ENCODE measurements at regions not wholly inside any gene's neighbourhood (a gene's known extent, or its start where the extent isn't known, plus 50 kb on each side); places are given as distances from the start of the nearest gene placed in this dataset.
"Not testable (repeated sequence)": the region's sequence is repeated elsewhere in the genome, so short reads cannot be mapped to it uniquely, and the experiment has no call there.

GRCh38 chr4:20003836-20004558 lies 247.7 kb upstream of the SLIT2 start:
- H4K20me1 ChIP-seq (ENCODE audit: control insufficient read depth, insufficient read depth); SMC1A ChIA-PET (ENCODE audit: uncharacterized antibody, unreplicated experiment); DNase-seq (ENCODE audit: low read depth, low spot score); POLR2A ChIA-PET; H3K27ac ChIP-seq (ENCODE audit: control insufficient read depth, insufficient read depth); H3K36me3 ChIP-seq (ENCODE audit: control insufficient read depth in 2 of 2, insufficient read depth in 2 of 2, low read length in 1 of 2); in situ Hi-C loops (cut with MboI); CTCF ChIA-PET; H3K9me3 ChIP-seq (replicated peaks; ENCODE audit: control insufficient read depth, insufficient read depth, low read length); H3K79me2 ChIP-seq (ENCODE audit: control insufficient read depth, insufficient read depth, low read length); intact Hi-C loops (cut with micrococcal nuclease; ENCODE audit: unreplicated experiment); H3K4me3 ChIP-seq; H3K4me2 ChIP-seq (ENCODE audit: control insufficient read depth, insufficient read depth); H3K4me1 ChIP-seq (ENCODE audit: control insufficient read depth, insufficient read depth, low read length); BruUV-seq (replicated peaks); H3K9ac ChIP-seq (ENCODE audit: control insufficient read depth, insufficient read depth, low read length); RAD21 ChIA-PET (ENCODE audit: unreplicated experiment); ATAC-seq; FAIRE-seq; H2AFZ ChIP-seq (ENCODE audit: control insufficient read depth, low read depth, low read length); H3K27me3 ChIP-seq (replicated peaks in 1 of 2; ENCODE audit: control insufficient read depth in 2 of 2, insufficient read depth in 2 of 2, low read length in 1 of 2): not testable (repeated sequence)
- WGBS (ENCODE audit: insufficient coverage, insufficient replicate concordance, low lambda C conversion rate, missing lambda C conversion rate): 59% methylated on average over 31 of the region's 52 CpGs

DNA sequence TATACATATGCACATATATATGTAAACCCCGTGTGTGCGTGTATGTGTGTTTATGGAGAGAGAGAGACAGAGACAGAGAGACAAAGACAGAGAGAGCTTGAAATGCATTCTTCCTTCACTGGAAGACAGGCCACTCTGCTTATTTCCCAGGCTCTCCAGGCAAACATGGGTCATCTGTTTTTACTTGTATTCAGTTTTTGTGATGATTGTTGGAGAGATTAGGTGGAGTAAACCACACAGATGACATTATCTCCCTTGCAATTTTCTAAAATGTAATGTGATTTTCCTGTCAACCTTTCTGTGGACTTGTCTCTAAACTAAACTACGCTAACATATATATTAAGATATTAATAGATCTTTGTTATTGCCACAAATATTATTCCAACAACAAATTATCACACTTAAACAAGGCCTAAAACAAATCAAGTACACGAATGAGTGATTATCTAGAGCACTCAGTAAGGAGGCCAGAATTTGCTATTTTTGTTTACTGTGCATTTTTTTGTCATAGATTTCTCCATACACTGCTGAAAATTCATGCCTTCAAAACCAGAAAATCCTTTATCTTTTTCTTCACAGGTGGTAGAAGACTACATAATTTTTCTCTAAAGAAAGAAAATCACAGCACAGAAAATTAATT lies 251.8 kb upstream of the SLIT2 start:
- RAD21 ChIA-PET (ENCODE audit: unreplicated experiment): no interaction called here
- no peak for DNase-seq (ENCODE audit: low read depth, low spot score)
- POLR2A ChIA-PET: no interaction called here
- no peaks in the 10 kb centered on the region for H3K79me2 ChIP-seq (ENCODE audit: control insufficient read depth, insufficient read depth, low read length)
- SMC1A ChIA-PET (ENCODE audit: uncharacterized antibody, unreplicated experiment): no interaction called here
- H3K4me1 ChIP-seq (ENCODE audit: control insufficient read depth, insufficient read depth, low read length): no peaks in the 10 kb centered on the region
- no peaks in the 10 kb centered on the region; the same call in 2 of the 3 replicates for H3K9me3 ChIP-seq (replicated peaks; ENCODE audit: control insufficient read depth, insufficient read depth, low read length)
- no peak for FAIRE-seq
- BruUV-seq (replicated peaks): no TSS peak
- no peaks in the 10 kb centered on the region for H3K27me3 ChIP-seq (replicated peaks in 1 of 2; ENCODE audit: control insufficient read depth in 2 of 2, insufficient read depth in 2 of 2, low read length in 1 of 2)
- no peak for ATAC-seq
- CTCF ChIA-PET: no interaction called here
- no peak overlapping the region for H3K27ac ChIP-seq (ENCODE audit: control insufficient read depth, insufficient read depth)
- no peak overlapping the region for H2AFZ ChIP-seq (ENCODE audit: control insufficient read depth, low read depth, low read length)
- intact Hi-C loops (cut with micrococcal nuclease; ENCODE audit: unreplicated experiment): no loop called here
- no peaks in the 10 kb centered on the region for H4K20me1 ChIP-seq (ENCODE audit: control insufficient read depth, insufficient read depth)
- no peak overlapping the region for H3K4me3 ChIP-seq
- H3K9ac ChIP-seq (ENCODE audit: control insufficient read depth, insufficient read depth, low read length): no peak overlapping the region
- no peak overlapping the region for H3K4me2 ChIP-seq (ENCODE audit: control insufficient read depth, insufficient read depth)
- in situ Hi-C loops (cut with MboI): no loop called here
- WGBS (ENCODE audit: insufficient coverage, insufficient replicate concordance, low lambda C conversion rate, missing lambda C conversion rate): 35% methylated on average over 4 of the region's 4 CpGs
- no peaks in the 10 kb centered on the region for H3K36me3 ChIP-seq (ENCODE audit: control insufficient read depth in 2 of 2, insufficient read depth in 2 of 2, low read length in 1 of 2)
- TF ChIP-seq EP300 (IDR thresholded peaks at IDR 0.05; ENCODE audit: borderline replicate concordance in 1 of 2, control insufficient read depth in 1 of 2, low read depth in 2 of 2, low read length in 2 of 2) (no peak), ATF7 (IDR thresholded peaks at IDR 0.05; ENCODE audit: low read depth) (no peak), SP1 (IDR thresholded peaks at IDR 0.05; ENCODE audit: low read depth, low read length) (no peak), ZBED1 (IDR thresholded peaks at IDR 0.05; ENCODE audit: borderline replicate concordance) (no peak), USF1 (IDR thresholded peaks at IDR 0.05; ENCODE audit: borderline replicate concordance, extremely low read length, insufficient read depth, low read depth, low read length) (no peak), ZNF24 (IDR thresholded peaks at IDR 0.05) (no peak), PAX8 (IDR thresholded peaks at IDR 0.05) (no peak), CBX3 (IDR thresholded peaks at IDR 0.05; ENCODE audit: borderline replicate concordance, low read depth) (no peak), CHD4 (IDR thresholded peaks at IDR 0.05) (no peak), HCFC1 (IDR thresholded peaks at IDR 0.05; ENCODE audit: low read length) (no peak), NR2C2 (IDR thresholded peaks at IDR 0.05; ENCODE audit: borderline replicate concordance, control insufficient read depth, insufficient read length, low read depth) (no peak), STAT1 (conservative IDR thresholded peaks at IDR 0.05) (no peak)
- TF ChIP-seq, protein P1, sequence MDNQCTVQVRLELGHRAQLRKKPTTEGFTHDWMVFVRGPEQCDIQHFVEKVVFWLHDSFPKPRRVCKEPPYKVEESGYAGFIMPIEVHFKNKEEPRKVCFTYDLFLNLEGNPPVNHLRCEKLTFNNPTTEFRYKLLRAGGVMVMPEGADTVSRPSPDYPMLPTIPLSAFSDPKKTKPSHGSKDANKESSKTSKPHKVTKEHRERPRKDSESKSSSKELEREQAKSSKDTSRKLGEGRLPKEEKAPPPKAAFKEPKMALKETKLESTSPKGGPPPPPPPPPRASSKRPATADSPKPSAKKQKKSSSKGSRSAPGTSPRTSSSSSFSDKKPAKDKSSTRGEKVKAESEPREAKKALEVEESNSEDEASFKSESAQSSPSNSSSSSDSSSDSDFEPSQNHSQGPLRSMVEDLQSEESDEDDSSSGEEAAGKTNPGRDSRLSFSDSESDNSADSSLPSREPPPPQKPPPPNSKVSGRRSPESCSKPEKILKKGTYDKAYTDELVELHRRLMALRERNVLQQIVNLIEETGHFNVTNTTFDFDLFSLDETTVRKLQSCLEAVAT (IDR thresholded peaks at IDR 0.05): no peak

All from GM12878 (cell line).